Glomerular visceral epithelial cell (primary cell): ENCODE measurements at regions not wholly inside any gene's neighbourhood (a gene's known extent, or its start where the extent isn't known, plus 50 kb on each side); places are given as distances from the start of the nearest gene placed in this dataset.
A peak's percentile ranks its signal among the peaks of the same experiment; 100 is the strongest.

ENCODE experiments used
- DNase-seq: peaks from one replicate; pipeline ENCODE4 v3.0.0-alpha.2; 2016; ENCODE audit errors: extremely low spot score

DNA sequence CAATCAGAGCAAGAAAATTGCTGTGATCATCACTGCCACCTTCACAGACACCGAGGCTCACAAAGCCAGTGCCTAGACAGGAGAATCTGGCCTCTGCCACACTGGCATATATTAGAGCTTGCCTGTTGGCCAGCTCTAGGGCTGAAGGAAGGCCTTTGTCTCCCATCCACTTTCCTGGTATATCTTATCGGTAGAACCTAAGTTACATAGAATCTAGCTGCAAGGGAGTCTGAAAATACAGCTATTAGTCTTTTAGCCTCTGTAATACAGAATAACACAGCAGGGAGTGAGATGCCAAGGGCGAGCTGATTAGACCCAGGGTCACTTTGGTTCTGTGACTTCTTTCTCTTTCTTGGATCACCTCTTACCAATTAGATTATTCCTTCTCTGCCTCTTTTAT lies 154.9 kb upstream of the KL start:
- no peak for DNase-seq

DNA sequence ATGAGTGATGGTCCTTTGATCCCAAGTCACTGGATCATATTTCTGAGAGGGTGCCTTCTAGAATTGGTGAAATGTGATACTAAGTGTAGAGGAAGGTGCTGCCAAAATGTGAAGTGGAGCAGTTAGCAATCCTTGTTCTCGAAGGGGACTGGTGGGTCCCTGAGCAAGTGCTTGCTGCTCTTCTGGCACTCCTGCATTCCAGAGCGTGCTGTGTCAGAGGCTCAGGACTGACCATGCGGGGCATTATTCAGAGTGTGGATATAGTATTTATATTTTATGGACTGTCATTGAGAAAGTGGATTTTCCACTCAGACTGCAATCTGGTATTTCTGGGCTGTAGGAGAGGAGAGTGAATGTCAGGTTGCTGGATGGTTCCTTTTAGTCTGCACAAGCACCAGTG lies 152.6 kb upstream of the KL start:
- no peak for DNase-seq

DNA sequence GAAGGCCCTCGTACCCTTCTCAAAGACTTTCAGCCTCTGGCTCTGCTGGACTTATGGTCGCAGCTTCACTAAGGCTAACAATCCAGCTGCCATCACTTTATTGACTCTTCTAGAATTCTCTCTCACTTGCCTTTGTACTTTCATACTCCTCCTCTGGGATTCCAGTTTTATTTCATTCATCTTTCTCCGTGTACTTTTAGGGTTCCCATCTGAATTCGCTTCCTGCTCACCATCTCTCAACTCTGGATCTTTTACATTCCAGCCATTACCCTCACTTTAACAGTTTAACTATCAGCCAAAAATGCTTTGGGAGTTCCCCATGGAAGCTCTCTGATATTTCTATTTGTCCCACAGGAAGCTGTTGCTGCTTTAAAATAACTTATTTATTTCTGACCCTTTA lies 149.3 kb upstream of the KL start:
- no peak for DNase-seq

DNA sequence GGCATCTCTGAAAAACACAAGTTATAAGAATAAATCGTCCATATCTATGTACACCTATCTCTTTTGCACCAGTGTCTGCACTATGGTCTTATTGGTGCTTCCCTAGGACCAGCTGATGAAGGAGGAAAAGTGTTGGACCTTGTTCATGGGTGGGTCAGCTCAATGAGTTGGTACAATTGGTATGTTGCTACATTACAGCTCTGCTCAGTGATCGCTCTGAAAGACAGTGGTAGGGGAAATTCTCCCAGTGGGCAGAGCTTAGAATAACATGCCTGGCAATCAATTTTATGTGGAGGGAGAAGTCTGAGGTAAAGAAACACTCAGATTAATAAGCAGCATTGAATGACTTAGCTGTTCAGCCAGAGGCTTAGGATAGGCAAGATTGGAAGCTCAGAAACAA lies 138.7 kb upstream of the KL start:
- DNase-seq: no peak

DNA sequence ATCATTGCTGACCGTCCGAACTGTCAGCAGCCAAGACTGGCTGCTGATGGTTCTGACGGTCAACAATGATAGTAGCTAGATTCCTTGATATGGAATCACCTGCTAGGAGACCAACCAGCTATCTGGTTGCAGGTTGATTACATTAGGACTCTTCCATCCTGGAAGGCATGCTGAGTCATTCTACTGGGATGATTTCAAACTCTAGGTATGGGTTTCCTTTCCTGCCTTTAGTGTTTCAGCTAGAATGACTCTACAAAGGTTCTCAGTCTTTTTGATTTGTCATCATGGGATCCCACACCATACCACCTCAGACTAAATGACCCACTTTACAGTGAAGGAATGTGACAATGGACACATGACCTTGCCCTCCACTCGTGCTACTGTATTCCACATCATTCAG lies 138.1 kb upstream of the KL start:
- DNase-seq: peak; percentile 40

DNA sequence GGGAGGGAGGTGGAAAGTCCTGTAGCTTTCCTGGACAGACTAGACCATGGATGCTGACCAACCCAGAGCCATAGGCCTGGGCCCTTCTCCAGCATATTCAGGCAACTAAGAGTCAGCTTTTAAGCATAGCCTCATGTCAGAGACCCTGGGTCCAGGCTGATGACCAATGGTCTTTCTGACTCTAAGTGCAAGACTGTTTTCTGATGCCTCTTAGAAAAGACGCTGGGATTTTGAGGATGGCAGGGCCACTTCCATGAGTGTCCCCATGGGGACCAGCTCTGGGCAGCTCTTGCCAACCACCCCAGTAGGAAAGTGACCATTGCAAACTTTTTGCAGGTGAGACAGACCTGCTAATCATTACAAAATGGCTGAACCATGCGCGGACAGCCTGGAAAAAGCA lies 135.6 kb upstream of the KL start:
- DNase-seq: no peak

DNA sequence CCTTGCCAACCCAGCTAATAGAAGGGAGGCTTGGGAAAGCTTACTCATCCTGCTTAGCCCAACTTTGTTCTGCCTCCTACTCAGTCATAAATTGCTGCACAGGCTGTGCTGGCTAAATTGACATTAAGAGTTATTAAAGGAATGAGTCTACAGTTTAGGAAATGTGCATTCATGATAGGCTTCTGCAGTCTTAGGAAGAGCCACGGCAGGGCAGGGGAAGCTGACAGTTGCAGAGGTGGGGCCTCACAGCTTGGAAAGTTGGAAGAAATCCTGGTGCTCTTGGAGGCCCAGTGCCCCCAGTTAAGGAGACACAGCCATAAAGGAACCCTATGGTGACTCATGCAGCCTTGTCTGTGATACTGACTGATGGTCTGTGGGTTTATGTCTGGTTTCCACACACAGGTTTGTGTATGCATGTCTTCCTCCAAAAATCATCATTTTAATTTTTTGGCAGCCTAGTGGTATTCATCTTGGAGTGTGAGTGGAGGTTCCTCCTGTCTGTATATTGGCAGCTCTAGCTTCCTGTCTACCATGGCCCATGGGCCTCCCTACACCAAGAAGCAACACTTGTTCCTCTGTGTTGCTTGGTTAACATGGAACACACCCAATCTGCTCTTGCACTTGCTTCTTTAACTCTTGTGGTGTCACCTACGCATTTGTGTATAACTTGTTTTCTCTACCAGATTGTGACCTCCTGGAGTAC lies 135.0 kb upstream of the KL start:
- DNase-seq: peak; percentile 75

DNA sequence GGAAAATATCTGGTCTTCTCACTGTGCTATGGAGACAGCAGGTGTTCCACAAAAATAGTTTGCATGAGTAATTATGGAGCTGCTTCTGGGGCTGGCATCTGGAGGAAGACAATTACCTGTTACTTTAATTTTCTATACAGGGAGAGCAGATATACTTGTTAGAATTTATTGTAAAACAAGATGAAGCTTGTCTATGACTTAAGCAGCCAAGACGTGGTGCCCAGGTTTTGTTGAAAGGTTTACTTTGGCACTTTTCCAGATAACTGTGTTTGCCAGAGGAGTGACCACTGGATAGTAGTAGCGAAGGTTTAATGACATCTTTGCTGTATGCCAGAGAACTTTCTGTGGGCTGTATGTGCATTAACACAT lies 134.5 kb upstream of the KL start:
- DNase-seq: peak; percentile 58

DNA sequence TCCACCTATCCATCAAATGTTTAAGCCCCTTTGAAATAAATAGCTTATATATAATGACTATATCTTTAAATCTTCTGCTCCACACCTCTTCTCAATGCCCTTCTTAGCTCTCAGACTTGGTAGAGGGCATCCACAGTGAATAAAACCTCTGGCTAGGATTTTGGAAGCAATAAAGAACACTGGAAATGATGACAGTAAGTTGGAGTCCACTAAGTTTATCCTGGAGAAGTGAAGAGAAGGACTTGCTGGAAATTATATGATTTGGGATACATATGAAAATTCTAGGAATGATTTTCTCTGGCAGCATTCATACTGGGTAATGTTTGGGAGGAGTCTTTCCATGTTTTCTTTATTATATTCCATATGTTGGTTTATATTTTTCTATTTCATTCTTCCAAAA lies 133.5 kb upstream of the KL start:
- DNase-seq: no peak

DNA sequence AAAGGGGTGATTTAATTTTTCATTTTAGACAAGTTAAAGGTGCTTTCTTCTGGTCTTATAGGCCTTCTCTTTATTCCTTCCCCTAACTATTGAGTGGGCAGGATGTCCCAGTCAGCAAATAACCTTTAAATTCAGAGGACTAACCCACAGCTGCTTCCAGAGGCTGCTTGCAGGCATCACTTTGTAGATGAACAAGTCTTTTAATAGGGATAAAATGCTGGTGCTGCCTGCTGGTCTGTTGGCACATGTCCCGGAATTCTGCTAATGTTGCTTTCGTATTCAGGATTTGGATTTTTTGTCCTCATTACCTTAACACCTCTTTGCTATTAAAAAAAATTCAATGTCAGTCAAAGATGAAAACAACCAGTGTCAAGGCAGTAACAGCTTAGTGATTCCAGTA lies 132.7 kb upstream of the KL start:
- DNase-seq: no peak

DNA sequence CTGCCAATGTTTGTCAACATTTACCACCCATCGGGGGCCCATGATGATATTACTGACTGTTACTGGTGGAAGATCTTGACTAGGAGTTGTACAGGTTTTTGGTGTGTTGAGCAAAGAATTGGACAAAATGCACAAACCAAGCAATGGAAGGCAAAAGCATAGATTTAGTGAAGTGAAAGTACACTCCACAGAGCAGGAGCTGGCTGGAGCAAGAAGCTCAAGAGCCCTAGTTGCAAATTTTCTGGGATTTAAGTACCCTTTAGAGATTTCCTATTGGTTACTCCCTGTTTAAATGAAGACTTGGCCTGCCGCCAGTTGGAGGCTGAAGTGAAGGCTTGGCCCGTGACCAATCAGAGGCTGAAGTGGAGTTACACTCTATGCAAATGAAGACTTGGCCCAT lies 128.6 kb upstream of the KL start:
- no peak for DNase-seq

DNA sequence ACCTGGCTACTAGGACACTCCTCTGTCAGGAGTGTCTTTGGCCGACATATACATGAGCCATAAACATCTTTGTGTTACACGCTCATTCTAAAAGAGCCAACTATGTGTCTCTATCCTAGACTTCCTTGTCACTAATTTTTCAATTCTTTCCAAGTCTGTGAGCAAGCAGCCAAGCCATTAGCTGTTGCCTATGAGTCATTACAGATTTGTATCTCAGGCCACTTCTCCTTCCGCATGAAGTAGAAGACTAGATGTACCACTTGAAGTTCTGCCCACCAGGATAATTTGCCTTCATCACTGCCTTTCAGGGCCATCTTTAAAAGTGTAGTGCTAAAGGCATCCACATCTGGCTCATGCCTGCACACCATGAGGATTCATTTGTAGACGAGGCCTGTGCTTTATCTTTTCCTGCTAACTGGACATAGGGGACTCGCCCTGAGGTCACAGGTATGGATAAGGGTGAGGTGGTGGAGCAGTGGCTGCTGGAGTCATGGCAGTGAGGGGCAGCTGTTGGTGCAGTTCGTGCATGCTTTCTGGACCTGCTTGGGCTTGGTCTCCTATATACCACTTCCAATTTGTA lies 126.1 kb upstream of the KL start:
- no peak for DNase-seq

DNA sequence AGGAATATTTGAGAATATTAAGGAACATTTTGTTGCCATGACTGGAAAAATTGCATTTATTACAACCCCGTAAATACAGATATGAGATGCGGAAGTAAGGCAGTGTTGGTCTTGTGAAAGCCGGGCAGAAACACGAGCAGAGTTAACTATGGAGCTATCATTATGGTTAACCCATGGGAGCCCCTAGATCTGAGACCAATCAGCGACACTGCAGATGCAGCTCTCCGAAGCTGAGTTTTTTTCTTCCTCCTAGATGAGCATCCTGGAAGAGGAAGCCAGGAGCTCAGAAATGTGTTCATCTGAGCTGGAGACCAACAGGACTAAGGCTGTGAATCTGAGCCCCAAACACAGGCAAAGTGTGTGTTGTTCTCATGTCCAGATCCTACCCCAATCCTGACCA lies 123.0 kb upstream of the KL start:
- DNase-seq: no peak

DNA sequence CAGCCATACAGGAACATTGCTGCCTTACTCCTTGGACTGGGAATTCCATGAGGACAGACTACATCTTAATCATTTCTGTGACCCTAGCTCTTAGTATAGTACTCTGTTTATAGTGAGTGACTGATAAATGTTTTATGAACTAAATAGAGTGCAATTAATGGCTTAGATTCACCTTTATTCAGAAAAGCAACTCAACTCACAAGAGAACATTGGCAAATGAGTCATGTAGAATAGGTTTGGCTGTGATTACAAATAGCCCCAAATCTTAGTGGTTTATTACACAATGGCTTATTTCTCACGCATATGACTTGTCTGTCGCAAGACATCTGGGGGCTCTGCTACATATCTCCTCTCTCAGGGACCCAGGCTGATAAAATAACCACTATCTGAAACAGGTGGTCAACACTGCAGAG lies 121.6 kb upstream of the KL start:
- peak; percentile 27 for DNase-seq

DNA sequence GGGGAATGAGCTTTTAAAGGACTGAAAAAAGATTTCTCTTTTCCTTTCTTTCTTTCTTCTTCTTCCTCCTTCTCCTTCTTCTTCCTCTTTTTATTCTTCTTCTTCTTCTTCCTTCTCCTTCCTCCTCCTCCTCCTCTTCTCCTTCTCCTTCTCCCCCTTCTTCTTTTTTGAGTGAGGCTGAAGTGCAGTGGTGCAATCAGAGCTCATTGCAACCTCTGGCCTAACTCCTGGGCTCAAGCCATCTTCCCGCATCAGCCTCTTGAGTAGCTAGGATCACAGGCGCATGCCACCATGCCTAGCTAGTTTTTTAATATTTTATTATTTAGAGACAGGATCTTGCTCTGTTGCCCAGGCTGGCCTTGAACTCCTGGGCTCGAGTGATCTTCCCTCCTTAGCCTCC lies 120.9 kb upstream of the KL start:
- DNase-seq: no peak

DNA sequence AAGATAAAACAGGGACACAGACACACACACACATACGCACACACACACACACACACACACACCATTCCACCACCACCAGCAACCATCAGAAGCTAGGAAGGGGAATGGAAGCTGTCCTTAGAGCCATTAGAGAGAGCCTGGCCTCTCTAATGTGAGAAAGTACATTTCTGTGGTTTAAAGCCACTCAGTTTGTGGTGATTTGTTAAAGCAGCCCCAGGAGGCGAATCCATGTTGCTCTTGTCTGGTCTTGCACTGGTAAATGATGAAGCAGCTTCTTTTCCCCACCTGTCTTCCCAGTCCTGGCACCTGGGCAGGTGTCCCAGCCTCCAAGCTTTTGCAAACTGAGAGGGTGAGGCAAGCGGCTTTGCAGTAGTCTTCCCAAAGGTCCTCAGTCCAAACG lies 118.9 kb upstream of the KL start:
- peak; percentile 10 for DNase-seq

DNA sequence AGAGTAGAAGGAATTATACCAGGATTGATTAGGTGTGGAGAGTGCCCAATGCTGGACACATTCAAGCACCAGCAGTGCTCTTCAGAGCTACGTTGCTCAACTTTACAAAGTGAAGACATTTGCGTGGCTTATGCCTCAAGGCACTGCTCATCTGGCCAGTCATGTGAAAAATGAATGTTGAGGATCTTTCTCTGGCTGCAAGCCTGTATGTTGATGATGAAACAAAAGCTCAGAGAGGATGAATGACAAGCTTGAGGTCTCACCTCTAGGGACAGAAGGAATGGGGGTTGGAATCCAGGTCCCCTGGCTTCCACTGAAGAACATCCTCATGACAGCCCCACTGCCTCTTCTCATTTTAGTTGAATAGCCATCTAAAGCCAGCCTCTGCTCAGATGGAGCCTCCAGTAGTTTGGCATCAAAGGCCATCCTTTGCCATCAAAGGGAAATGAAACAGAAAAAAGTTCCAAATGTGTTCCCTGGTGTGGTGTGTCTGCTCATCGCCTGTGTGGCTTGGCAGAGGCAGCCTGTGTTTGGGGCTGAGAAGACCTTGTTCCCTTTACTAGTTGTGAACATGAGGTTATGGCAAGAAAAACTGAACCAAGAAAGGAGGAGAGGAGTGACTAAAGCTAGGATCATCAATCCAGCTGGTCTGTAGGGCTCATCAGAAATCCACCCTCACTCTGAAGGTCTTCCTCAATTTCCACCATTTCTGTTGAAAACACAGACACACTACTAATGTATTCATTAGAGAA lies 114.0 kb upstream of the KL start:
- no peak for DNase-seq

DNA sequence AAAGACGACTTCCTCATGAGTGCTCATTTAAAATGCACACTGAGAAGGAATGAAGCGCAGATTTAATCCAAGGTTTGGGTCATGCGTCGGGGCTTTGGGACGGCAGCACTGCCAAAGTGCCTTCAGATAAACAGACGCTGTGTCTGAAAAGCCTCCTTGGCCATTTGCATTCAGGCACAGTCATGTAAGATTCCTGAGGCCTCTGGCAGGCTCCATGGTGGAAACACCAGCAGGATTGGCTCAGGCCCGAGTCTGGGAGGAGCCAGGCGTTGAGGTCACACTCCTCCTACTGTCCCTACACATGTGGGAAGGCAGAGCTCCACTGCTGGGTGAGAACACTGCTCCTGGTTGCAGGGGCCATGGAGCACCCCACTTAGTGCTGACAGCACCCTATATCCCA lies 113.3 kb upstream of the KL start:
- no peak for DNase-seq

DNA sequence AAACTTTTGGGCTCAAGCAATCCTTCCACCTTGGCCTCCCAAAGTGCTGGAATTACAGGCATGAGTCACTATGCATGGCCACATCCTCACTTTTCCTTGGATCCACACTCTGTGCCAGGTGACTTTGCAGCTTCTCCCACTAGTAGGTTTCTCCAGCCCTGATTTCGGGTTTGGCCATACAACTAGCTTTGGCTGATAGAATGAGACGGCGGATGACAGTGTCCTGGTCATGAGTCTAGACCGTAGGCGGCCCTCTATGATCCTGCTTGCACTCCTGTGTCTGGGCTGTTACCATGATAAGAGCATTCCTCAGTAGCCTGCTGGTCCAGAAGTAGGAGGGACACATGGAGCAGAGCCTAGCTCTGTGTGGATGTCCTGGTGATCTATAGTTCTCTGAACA lies 112.5 kb upstream of the KL start:
- DNase-seq: no peak

DNA sequence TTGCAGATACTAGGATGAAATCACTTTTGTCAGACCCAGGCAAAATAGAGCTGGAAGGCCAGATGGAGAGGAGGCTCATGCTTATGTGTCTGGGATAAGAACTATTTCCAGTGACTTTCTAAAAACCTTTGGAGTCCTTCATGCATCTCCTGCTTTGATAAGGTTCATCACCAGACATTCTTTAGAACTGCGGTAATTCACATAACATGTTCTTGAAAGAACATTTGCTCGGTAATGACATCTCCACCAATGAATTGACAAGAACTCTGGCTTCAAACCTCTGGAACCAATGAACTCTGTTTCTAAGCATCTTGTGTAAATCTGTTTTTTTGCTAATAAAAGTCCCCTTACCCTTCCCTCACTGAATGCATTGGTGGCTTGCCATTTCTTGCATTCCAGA lies 112.0 kb upstream of the KL start:
- DNase-seq: no peak

DNA sequence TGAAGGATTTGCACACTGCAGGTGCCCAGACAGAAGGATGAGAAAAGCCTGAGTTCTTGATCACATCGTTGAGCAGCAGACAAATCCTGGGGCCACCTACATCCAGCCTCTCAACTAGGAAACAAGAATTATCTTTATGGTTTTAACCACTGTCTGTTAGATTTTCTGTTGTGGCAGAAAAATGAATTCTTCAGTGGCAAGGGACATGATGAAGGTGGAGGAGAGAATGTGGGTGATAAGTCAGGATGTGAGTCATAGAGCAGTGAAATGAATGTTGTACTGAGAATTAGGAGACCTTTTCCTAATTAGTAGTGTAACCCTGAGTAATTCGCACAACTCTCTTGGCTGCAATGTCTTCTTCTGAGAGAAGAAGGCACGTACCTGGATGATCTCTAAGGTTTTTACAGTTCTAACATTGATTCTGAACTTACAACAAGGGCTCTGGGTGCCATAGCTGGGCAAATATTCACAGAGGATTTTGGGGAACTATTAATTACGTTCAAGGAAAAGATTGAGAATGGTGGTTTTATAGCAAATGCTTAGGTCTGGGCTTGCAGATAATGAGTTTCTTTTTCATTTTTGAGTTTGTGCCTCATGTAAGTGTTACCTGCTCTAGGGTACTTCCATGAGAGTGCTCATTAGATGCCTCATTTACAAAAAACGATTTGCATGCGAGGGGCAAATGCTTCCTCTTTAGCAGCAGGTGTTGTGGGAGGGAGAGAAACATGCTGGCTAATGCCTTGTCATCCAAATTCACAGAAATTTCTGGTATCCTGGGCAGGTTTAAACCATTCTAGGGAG lies 111.0 kb upstream of the KL start:
- DNase-seq: peak; percentile 50

DNA sequence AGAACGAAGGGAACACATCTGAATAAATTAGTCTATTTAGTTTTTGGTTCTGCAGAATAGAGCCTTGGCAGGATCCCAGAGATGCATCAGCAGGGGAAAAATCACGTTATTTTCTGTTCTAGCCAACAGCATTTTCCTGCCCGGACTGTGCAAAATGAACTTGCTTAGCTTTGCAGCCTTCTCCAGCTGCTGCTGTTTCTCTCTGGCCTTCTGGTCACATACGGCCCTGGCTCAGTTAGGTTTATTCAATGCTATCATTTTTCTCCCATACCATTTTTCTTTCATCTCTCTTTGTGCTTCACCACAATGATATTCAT lies 110.4 kb upstream of the KL start:
- no peak for DNase-seq

DNA sequence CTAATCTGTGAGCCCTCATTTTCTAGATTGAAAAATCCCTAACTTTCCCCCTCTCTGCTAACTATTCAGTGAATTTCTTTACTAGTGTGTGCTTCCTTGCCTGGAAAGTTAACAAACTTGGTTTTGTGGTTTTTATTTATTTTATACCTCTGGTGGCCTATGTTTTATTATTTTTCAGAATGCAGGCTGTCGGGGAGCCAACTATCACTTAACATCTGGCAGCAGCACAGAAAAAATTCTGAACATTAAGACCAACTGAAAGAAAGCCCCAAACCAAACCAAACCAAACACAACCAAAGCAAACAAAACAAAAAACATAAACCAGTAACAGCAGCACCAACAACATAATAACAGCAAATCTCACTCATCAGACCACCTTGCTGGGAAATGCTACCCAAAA lies 109.0 kb upstream of the KL start:
- DNase-seq: no peak
